HK-2 (cell line): ENCODE measurements at regions not wholly inside any gene's neighbourhood (a gene's known extent, or its start where the extent isn't known, plus 50 kb on each side); places are given as distances from the start of the nearest gene placed in this dataset.

Source experiments
- DNase-seq: peaks from one replicate; pipeline ENCODE4 v3.0.0-alpha.2; 2018; ENCODE audit not compliant: unreplicated experiment

- no peak for DNase-seq
Observed at GRCh38 chr1:168867941-168868634, 139.1 kb upstream of the DPT start.

GRCh38 chr1:168871531-168871930 is 142.5 kb upstream of the DPT start:
- no peak for DNase-seq

- DNase-seq, result no peak
Observed at GRCh38 chr1:168875831-168876230, 146.8 kb upstream of the DPT start.

- no peak for DNase-seq
Observed at GRCh38 chr1:168876830-168877229, 147.8 kb upstream of the DPT start.

GRCh38 chr1:168879896-168880734 is 151.1 kb upstream of the DPT start:
- no peak for DNase-seq

GRCh38 chr1:168881656-168882260 is 152.8 kb upstream of the DPT start:
- DNase-seq, result no peak

- DNase-seq, result no peak
Observed at GRCh38 chr1:168887381-168887780, 158.4 kb upstream of the DPT start.

GRCh38 chr1:168888418-168888817 is 159.4 kb upstream of the DPT start:
- no peak for DNase-seq

- no peak for DNase-seq
Observed at GRCh38 chr1:168892931-168893330, 163.9 kb upstream of the DPT start.

- DNase-seq, result no peak
Observed at GRCh38 chr1:168893359-168893801, 164.4 kb upstream of the DPT start.

GRCh38 chr1:168894397-168894903 is 165.4 kb upstream of the DPT start:
- no peak for DNase-seq

GRCh38 chr1:168897249-168897648 is 168.2 kb upstream of the DPT start:
- DNase-seq, result no peak

GRCh38 chr1:168903237-168903830 is 174.3 kb upstream of the DPT start:
- DNase-seq, result no peak

- no peak for DNase-seq
Observed at GRCh38 chr1:168905633-168906032, 176.6 kb upstream of the DPT start.

- DNase-seq, result no peak
Observed at GRCh38 chr1:168906367-168906766, 177.4 kb upstream of the DPT start.

- no peak for DNase-seq
Observed at GRCh38 chr1:168907053-168907452, 178.0 kb upstream of the DPT start.

GRCh38 chr1:168907786-168908348 is 178.9 kb upstream of the DPT start:
- no peak for DNase-seq

- DNase-seq, result no peak
Observed at GRCh38 chr1:168910403-168910802, 181.4 kb upstream of the DPT start.

- no peak for DNase-seq
Observed at GRCh38 chr1:168911370-168911769, 182.4 kb upstream of the DPT start.

GRCh38 chr1:168913711-168914463 is 184.9 kb upstream of the DPT start:
- no peak for DNase-seq

- DNase-seq, result no peak
Observed at GRCh38 chr1:168917309-168917708, 188.3 kb upstream of the DPT start.
